ENCODE measurements at regions not wholly inside any gene's neighbourhood (a gene's known extent, or its start where the extent isn't known, plus 50 kb on each side); places are given as distances from the start of the nearest gene placed in this dataset.
A peak's percentile ranks its signal among the peaks of the same experiment; 100 is the strongest.

DNA sequence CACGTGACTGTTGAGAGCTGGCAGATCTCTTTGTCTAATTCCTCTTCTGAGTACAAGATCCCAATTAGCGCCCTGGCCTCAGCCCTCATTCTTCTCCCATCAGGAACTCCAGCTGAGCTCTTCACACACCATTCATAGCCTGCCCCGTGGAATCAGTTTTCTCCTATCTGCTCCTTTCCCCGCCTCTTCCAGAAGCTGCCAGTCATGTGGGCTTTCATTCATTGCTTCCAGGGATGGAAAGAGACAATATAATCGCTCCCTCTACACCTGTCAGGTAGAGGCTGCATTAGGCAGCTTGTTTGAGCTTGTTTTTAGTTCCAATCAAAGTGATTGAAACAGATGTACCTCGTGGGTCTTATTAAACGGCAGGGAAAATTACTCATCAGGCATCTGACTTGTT, 515.8 kb downstream of the TYW1 start:
- DNase-seq (no peak), ATAC-seq (ENCODE audit: low FRiP score in 2 of 2) (no peak)
- Histone ChIP-seq H3K36me3 (no peaks in the 10 kb centered on the region), H3K4me3 (no peak overlapping the region), H3K27me3 (no peaks in the 10 kb centered on the region), H3K4me1 (no peaks in the 10 kb centered on the region), H3K27ac (no peak overlapping the region), H3K9me3 (no peaks in the 10 kb centered on the region)
- 62 to 70% methylated on average over 7 of the region's 7 CpGs for WGBS, 2 donors
- TF ChIP-seq POLR2A (IDR thresholded peaks at IDR 0.05) = no peak
- TF ChIP-seq, protein P1, sequence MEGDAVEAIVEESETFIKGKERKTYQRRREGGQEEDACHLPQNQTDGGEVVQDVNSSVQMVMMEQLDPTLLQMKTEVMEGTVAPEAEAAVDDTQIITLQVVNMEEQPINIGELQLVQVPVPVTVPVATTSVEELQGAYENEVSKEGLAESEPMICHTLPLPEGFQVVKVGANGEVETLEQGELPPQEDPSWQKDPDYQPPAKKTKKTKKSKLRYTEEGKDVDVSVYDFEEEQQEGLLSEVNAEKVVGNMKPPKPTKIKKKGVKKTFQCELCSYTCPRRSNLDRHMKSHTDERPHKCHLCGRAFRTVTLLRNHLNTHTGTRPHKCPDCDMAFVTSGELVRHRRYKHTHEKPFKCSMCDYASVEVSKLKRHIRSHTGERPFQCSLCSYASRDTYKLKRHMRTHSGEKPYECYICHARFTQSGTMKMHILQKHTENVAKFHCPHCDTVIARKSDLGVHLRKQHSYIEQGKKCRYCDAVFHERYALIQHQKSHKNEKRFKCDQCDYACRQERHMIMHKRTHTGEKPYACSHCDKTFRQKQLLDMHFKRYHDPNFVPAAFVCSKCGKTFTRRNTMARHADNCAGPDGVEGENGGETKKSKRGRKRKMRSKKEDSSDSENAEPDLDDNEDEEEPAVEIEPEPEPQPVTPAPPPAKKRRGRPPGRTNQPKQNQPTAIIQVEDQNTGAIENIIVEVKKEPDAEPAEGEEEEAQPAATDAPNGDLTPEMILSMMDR (IDR thresholded peaks at IDR 0.05) = no peak
- no peak for TF ChIP-seq POLR2AphosphoS5 (IDR thresholded peaks at IDR 0.05)
- TF ChIP-seq EP300 (IDR thresholded peaks at IDR 0.05) = no peak

DNA sequence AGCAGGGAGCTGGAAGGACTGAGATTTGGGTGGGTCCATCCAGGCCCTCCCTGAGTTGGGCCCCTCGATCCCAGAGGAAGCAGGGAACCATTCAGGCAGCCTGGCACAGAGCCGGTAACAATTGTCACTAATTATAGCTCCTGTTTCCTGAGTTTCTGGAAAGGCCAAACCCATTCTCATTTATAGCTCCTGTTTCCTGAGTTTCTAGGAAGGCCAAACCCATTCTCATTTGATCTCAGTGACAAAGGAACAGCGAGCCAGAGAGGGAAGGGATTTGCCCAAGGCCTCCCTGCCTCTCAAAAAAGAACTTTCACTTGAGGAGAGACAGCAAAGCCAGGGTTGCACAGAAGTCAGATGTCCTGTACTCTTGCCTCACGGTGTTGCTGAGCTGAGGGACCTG, 521.9 kb downstream of the TYW1 start:
- peaks cover 0 to 13% (median 7%) of the 10 kb centered on the region in 4 donors for H3K4me1 ChIP-seq
- no peaks in the 10 kb centered on the region for H3K36me3 ChIP-seq
- ATAC-seq (ENCODE audit: low FRiP score in 2 of 2) = peak in 1 of 2 donors; percentile 49
- no peak overlapping the region for H3K4me3 ChIP-seq
- no peaks in the 10 kb centered on the region for H3K9me3 ChIP-seq
- no peak overlapping the region for H3K27ac ChIP-seq
- WGBS, 2 donors = 35 to 42% methylated on average over 4 of the region's 4 CpGs
- TF ChIP-seq, protein P1 (IDR thresholded peaks at IDR 0.05) = no peak
- TF ChIP-seq EP300 (IDR thresholded peaks at IDR 0.05) = peak in 1 of 4 donors; percentile 53
- TF ChIP-seq POLR2A (IDR thresholded peaks at IDR 0.05) = no peak
- TF ChIP-seq POLR2AphosphoS5 (IDR thresholded peaks at IDR 0.05) = peak in 1 of 2 donors; percentile 16
- DNase-seq = no peak
- H3K27me3 ChIP-seq = no peaks in the 10 kb centered on the region

DNA sequence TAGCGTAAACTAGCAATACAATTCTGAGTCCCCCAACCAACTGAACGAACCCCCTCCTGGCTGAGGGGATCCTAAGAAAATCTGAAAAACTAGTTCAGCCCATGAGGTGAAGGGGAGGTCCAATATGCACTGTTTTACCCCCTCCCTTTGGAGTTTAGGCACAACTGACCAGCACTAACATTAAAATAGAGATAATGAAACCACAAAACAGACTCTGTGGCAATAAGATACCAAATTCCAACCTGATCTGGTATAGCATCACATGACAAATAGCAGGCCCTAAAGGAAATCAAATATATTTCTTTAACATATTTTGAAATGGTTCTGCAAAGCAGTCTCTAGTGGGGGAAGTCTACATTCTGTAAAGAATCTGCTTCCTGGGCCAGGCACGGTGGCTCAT, 522.5 kb downstream of the TYW1 start:
- WGBS, 2 donors = 66 to 84% methylated on average over 3 of the region's 3 CpGs
- Histone ChIP-seq H3K9me3 (no peaks in the 10 kb centered on the region), H3K27me3 (no peaks in the 10 kb centered on the region), H3K4me1 (peaks cover 0 to 13% (median 7%) of the 10 kb centered on the region in 4 donors), H3K36me3 (no peaks in the 10 kb centered on the region), H3K4me3 (no peak overlapping the region), H3K27ac (no peak overlapping the region)
- ATAC-seq (ENCODE audit: low FRiP score in 2 of 2) (no peak), DNase-seq (no peak)
- no peak for TF ChIP-seq EP300 (IDR thresholded peaks at IDR 0.05)

DNA sequence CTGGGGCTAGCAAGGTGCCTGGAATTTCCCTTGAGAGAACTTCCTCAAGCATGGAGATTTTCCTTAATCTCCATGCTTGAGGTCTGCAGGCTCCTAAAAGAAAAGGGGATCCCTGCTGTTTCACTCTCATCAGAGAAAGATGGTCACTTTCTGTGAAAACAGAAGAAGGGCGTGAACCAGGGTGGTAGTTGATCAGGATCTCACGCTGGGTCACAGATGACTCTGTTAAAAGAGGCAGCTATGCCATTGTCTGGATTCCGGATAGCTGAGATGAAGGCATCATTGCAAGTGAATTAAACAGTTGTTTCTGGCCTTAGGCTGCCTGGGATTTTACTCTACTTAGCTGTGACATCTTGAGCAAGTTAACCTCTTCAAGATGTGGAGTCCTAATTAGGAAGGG, 525.9 kb downstream of the TYW1 start:
- Histone ChIP-seq H3K4me3 (no peak overlapping the region), H3K27ac (no peak overlapping the region), H3K27me3 (no peaks in the 10 kb centered on the region), H3K4me1 (peaks cover 0 to 13% (median 7%) of the 10 kb centered on the region in 4 donors), H3K9me3 (no peaks in the 10 kb centered on the region), H3K36me3 (no peaks in the 10 kb centered on the region)
- TF ChIP-seq EP300 (IDR thresholded peaks at IDR 0.05) = no peak
- TF ChIP-seq POLR2AphosphoS5 (IDR thresholded peaks at IDR 0.05) = no peak
- TF ChIP-seq, protein P1 (IDR thresholded peaks at IDR 0.05) = no peak
- TF ChIP-seq POLR2A (IDR thresholded peaks at IDR 0.05) = no peak
- no peak for ATAC-seq (ENCODE audit: low FRiP score in 2 of 2)
- 80 to 83% methylated on average over 3 of the region's 3 CpGs for WGBS, 2 donors
- DNase-seq = no peak

DNA sequence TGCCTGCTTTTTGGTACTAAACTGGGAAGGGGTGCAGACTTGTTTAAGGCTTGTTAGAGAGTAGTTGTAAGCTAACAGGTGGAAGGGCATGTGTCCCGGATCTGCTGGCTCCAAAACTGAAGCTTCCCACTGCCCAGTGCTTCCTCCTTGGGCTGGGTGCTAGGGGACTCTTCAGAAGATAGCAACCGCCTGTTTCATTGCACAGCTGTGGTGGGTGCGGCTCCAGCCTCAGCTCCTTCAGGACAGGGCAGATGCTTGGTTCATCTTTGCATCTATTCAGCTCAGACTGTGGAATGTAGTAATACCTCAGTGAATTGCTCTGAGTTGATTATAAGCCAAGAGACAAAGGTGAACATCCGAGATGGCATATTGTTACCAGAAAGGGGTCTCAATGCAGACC, 527.1 kb downstream of the TYW1 start:
- ATAC-seq (ENCODE audit: low FRiP score in 2 of 2) = no peak
- no peak overlapping the region for H3K4me3 ChIP-seq
- TF ChIP-seq POLR2AphosphoS5 (IDR thresholded peaks at IDR 0.05) = no peak
- TF ChIP-seq, protein P1 (IDR thresholded peaks at IDR 0.05) = no peak
- TF ChIP-seq POLR2A (IDR thresholded peaks at IDR 0.05) = no peak
- TF ChIP-seq EP300 (IDR thresholded peaks at IDR 0.05) = no peak
- 79 to 89% methylated on average over 4 of the region's 4 CpGs for WGBS, 2 donors
- peaks cover 0 to 7% (median 4%) of the 10 kb centered on the region in 4 donors for H3K4me1 ChIP-seq
- H3K9me3 ChIP-seq = no peaks in the 10 kb centered on the region
- no peak overlapping the region for H3K27ac ChIP-seq
- no peaks in the 10 kb centered on the region for H3K36me3 ChIP-seq
- H3K27me3 ChIP-seq = no peaks in the 10 kb centered on the region
- DNase-seq = no peak
